Adipocyte (in vitro differentiated cells): ENCODE measurements at regions not wholly inside any gene's neighbourhood (a gene's known extent, or its start where the extent isn't known, plus 50 kb on each side); places are given as distances from the start of the nearest gene placed in this dataset.

Source experiments
- DNase-seq: peaks from one replicate; pipeline ENCODE4 v3.0.0-alpha.2; 2015; ENCODE audit warnings: low read depth
- H3K27me3 ChIP-seq: replicated peaks from 2 replicates; pipeline ENCODE4 v1.7.0; 2013; ENCODE audit warnings: mild to moderate bottlenecking, low read length, moderate library complexity; ENCODE audit not compliant: control insufficient read depth, insufficient read depth
- H3K36me3 ChIP-seq: 2 replicates; pipeline ENCODE4 v1.7.0; 2013; ENCODE audit warnings: low read length, mild to moderate bottlenecking, moderate library complexity; ENCODE audit not compliant: control insufficient read depth, insufficient read depth, severe bottlenecking
- H3K4me1 ChIP-seq: 2 replicates; pipeline ENCODE4 v1.7.0; 2013; ENCODE audit warnings: mild to moderate bottlenecking, low read length, moderate library complexity; ENCODE audit not compliant: control insufficient read depth, insufficient read depth
- H3K4me3 ChIP-seq: 2 replicates; pipeline ENCODE4 v1.7.0; 2013; ENCODE audit warnings: mild to moderate bottlenecking, low read length, moderate library complexity
- H3K9ac ChIP-seq: 2 replicates; pipeline ENCODE4 v1.7.0; 2013; ENCODE audit warnings: mild to moderate bottlenecking, low read length, moderate library complexity
- H3K9me3 ChIP-seq: 2 replicates; pipeline ENCODE4 v1.7.0; 2013; ENCODE audit warnings: mild to moderate bottlenecking, low read length, moderate library complexity; ENCODE audit not compliant: control insufficient read depth

GRCh38 chr16:47774661-47775060 is 313.5 kb downstream of the PHKB start:
- peaks cover 2% of the 10 kb centered on the region for H3K9me3 ChIP-seq
- no peaks in the 10 kb centered on the region for H3K27me3 ChIP-seq
- no peaks in the 10 kb centered on the region for H3K36me3 ChIP-seq
- no peak overlapping the region for H3K4me3 ChIP-seq
- peaks cover 4% of the 10 kb centered on the region for H3K4me1 ChIP-seq
- DNase-seq = peak; percentile 26
- H3K9ac ChIP-seq = no peak overlapping the region

GRCh38 chr16:47753659-47754058 is 292.5 kb downstream of the PHKB start:
- H3K27me3 ChIP-seq = no peaks in the 10 kb centered on the region
- H3K4me3 ChIP-seq = no peak overlapping the region
- H3K36me3 ChIP-seq = no peaks in the 10 kb centered on the region

More at GRCh38 chr16:47753659-47754058, 292.5 kb downstream of the PHKB start:
- H3K9ac ChIP-seq = no peak overlapping the region
- DNase-seq = no peak
- H3K4me1 ChIP-seq = no peaks in the 10 kb centered on the region
- no peaks in the 10 kb centered on the region for H3K9me3 ChIP-seq
